HepG2 (cell line): ENCODE measurements at regions not wholly inside any gene's neighbourhood (a gene's known extent, or its start where the extent isn't known, plus 50 kb on each side); places are given as distances from the start of the nearest gene placed in this dataset.

Source experiments
- DNMT3B ChIP-seq: conservative IDR thresholded peaks from 2 replicates; pipeline ENCODE4 v1.6.1; 2016; ENCODE audit warnings: missing biosample characterization, control low read depth
- EHMT2 ChIP-seq: fragments of 200-600 bp; sonication (generic); IDR thresholded peaks from 2 replicates; pipeline ENCODE4 v1.7.0; 2017; ENCODE audit warnings: antibody characterized with exemption, low read depth, low read length, borderline replicate concordance
- EP300 ChIP-seq, 3 experiments: sonication (generic) in 1 of 3; formaldehyde crosslinking in 1 of 3; IDR thresholded peaks; 2 replicates each; pipeline versions ENCODE4 v1.5.1 to v1.6.1; 2011 to 2020; ENCODE audit warnings: low read depth in 2 of 3, low read length in 2 of 3, borderline replicate concordance in 1 of 3, improper control_type of control experiment in 1 of 3, mild to moderate bottlenecking in 1 of 3, missing genetic modification reagents in 1 of 3, moderate library complexity in 1 of 3
- EZH2 ChIP-seq: conservative IDR thresholded peaks from 2 replicates; pipeline ENCODE4 v1.6.1; 2012; ENCODE audit warnings: mild to moderate bottlenecking, low read depth, low read length, moderate library complexity
- SMAD1 ChIP-seq: sonication (generic); formaldehyde crosslinking; IDR thresholded peaks from 2 replicates; pipeline ENCODE4 v1.4.0; 2020; ENCODE audit warnings: missing genetic modification reagents, low read depth, mild to moderate bottlenecking, borderline replicate concordance
- SP1 ChIP-seq, 2 experiments: fragments of 450-650 bp in 1 of 2; sonication (generic) in 1 of 2; formaldehyde crosslinking in 1 of 2; IDR thresholded peaks; 2 replicates each; pipeline versions ENCODE4 v1.4.0 to v1.6.1; 2016 to 2020; ENCODE audit warnings: missing genetic modification reagents in 1 of 2
- ZNF326 ChIP-seq: sonication (generic); formaldehyde crosslinking; IDR thresholded peaks from 2 replicates; pipeline ENCODE4 v1.4.0; 2020; ENCODE audit warnings: missing genetic modification reagents, borderline replicate concordance
- ZNF749 ChIP-seq: sonication (generic); formaldehyde crosslinking; IDR thresholded peaks from 2 replicates; pipeline ENCODE4 v1.8.0; 2022; ENCODE audit warnings: mild to moderate bottlenecking, missing genetic modification reagents, moderate library complexity, borderline replicate concordance
- TF ChIP-seq, protein P1 (sequence below): sonication (generic); formaldehyde crosslinking; IDR thresholded peaks from 2 replicates; pipeline ENCODE4 v1.5.0; 2020; ENCODE audit warnings: missing genetic modification reagents
- TF ChIP-seq, protein P2 (sequence below): sonication (generic); formaldehyde crosslinking; IDR thresholded peaks from 2 replicates; pipeline ENCODE4 v1.5.0; 2020; ENCODE audit warnings: mild to moderate bottlenecking, missing genetic modification reagents, moderate library complexity
- TF ChIP-seq, protein P3 (sequence below), 2 experiments: IDR thresholded peaks; 2 replicates each; pipeline ENCODE4 v1.6.1; 2011 to 2012; ENCODE audit warnings: low read length in 2 of 2, borderline replicate concordance in 1 of 2, low read depth in 1 of 2, mild to moderate bottlenecking in 1 of 2, moderate library complexity in 1 of 2
- TF ChIP-seq, protein P4 (sequence below): sonication (generic); formaldehyde crosslinking; IDR thresholded peaks from 2 replicates; pipeline ENCODE4 v1.4.0; 2020; ENCODE audit warnings: missing genetic modification reagents

DNA sequence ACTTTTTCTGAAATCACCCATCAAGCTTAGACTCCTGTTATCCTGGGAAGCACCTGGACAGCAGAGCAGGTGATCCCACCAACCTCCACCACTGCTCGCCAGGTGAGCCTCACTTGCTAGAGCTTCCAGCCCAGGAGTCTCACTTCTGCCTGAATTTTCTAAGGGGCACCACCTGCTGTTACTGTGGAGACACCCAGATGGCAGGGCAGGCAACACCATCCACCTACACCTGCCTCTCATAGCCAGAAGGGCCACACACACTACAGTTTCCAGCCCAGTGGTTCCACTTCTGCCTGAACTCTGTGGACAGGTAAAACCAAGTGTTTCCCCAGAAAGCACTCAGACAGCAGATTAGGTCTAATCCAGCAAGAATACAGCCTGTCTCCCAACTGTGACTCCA, 262.0 kb downstream of the ARAP2 start:
- TF ChIP-seq, protein P1, sequence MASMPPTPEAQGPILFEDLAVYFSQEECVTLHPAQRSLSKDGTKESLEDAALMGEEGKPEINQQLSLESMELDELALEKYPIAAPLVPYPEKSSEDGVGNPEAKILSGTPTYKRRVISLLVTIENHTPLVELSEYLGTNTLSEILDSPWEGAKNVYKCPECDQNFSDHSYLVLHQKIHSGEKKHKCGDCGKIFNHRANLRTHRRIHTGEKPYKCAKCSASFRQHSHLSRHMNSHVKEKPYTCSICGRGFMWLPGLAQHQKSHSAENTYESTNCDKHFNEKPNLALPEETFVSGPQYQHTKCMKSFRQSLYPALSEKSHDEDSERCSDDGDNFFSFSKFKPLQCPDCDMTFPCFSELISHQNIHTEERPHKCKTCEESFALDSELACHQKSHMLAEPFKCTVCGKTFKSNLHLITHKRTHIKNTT (CRISPR knock-in tag) = no peak
- TF ChIP-seq, protein P2, sequence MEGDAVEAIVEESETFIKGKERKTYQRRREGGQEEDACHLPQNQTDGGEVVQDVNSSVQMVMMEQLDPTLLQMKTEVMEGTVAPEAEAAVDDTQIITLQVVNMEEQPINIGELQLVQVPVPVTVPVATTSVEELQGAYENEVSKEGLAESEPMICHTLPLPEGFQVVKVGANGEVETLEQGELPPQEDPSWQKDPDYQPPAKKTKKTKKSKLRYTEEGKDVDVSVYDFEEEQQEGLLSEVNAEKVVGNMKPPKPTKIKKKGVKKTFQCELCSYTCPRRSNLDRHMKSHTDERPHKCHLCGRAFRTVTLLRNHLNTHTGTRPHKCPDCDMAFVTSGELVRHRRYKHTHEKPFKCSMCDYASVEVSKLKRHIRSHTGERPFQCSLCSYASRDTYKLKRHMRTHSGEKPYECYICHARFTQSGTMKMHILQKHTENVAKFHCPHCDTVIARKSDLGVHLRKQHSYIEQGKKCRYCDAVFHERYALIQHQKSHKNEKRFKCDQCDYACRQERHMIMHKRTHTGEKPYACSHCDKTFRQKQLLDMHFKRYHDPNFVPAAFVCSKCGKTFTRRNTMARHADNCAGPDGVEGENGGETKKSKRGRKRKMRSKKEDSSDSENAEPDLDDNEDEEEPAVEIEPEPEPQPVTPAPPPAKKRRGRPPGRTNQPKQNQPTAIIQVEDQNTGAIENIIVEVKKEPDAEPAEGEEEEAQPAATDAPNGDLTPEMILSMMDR (CRISPR knock-in tag) = no peak
- TF ChIP-seq EZH2 (no peak), SP1 (IDR thresholded peaks at IDR 0.05) (no peak), SP1 (CRISPR knock-in tag; IDR thresholded peaks at IDR 0.05) (no peak), EP300 (IDR thresholded peaks at IDR 0.05; ENCODE audit: low read depth in 2 of 2, low read length in 2 of 2) (no peak), EP300 (CRISPR knock-in tag; IDR thresholded peaks at IDR 0.05; ENCODE audit: borderline replicate concordance) (no peak), EHMT2 (no peak), ZNF749 (CRISPR knock-in tag) (no peak), ZNF326 (CRISPR knock-in tag) (no peak), SMAD1 (CRISPR knock-in tag) (no peak), DNMT3B (CRISPR knock-in tag) (no peak)
- TF ChIP-seq, protein P3, sequence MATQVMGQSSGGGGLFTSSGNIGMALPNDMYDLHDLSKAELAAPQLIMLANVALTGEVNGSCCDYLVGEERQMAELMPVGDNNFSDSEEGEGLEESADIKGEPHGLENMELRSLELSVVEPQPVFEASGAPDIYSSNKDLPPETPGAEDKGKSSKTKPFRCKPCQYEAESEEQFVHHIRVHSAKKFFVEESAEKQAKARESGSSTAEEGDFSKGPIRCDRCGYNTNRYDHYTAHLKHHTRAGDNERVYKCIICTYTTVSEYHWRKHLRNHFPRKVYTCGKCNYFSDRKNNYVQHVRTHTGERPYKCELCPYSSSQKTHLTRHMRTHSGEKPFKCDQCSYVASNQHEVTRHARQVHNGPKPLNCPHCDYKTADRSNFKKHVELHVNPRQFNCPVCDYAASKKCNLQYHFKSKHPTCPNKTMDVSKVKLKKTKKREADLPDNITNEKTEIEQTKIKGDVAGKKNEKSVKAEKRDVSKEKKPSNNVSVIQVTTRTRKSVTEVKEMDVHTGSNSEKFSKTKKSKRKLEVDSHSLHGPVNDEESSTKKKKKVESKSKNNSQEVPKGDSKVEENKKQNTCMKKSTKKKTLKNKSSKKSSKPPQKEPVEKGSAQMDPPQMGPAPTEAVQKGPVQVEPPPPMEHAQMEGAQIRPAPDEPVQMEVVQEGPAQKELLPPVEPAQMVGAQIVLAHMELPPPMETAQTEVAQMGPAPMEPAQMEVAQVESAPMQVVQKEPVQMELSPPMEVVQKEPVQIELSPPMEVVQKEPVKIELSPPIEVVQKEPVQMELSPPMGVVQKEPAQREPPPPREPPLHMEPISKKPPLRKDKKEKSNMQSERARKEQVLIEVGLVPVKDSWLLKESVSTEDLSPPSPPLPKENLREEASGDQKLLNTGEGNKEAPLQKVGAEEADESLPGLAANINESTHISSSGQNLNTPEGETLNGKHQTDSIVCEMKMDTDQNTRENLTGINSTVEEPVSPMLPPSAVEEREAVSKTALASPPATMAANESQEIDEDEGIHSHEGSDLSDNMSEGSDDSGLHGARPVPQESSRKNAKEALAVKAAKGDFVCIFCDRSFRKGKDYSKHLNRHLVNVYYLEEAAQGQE (IDR thresholded peaks at IDR 0.05; ENCODE audit: borderline replicate concordance in 1 of 2, low read depth in 1 of 2, low read length in 2 of 2) = no peak
- TF ChIP-seq, protein P4, sequence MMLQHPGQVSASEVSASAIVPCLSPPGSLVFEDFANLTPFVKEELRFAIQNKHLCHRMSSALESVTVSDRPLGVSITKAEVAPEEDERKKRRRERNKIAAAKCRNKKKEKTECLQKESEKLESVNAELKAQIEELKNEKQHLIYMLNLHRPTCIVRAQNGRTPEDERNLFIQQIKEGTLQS (CRISPR knock-in tag) = no peak
